Activated CD8-positive, alpha-beta T cell treated with anti-CD3 and anti-CD28 coated beads, Interleukin-2, amount 10 ng/mL, durations not matched to agents 7 days and 5 days (primary cell): ENCODE measurements at regions not wholly inside any gene's neighbourhood (a gene's known extent, or its start where the extent isn't known, plus 50 kb on each side); places are given as distances from the start of the nearest gene placed in this dataset.
"Not testable (repeated sequence)": the region's sequence is repeated elsewhere in the genome, so short reads cannot be mapped to it uniquely, and the experiment has no call there.

Experiments
- ATAC-seq: fragments of 150-1000 bp; cut with Tn5 transposase; one replicate; pipeline ENCODE4 v1.10.0; 2021; ENCODE audit warnings: moderate library complexity
- CTCF ChIA-PET: fragments of 350-600 bp; sonication (Branson Sonifier 250); formaldehyde crosslinking; loops from one replicate; lab custom pipeline; 2021; ENCODE audit warnings: antibody characterized with exemption; lab: Charles Lee
- POLR2A ChIA-PET: fragments of 350-600 bp; sonication (Branson Sonifier 250); formaldehyde crosslinking; loops from one replicate; lab custom pipeline; 2021; ENCODE audit warnings: antibody characterized with exemption; lab: Charles Lee
- DNase-seq: peaks from one replicate; pipeline ENCODE4 v3.0.0-alpha.2; 2020
- H3K27ac Mint-ChIP-seq: one replicate; pipeline ENCODE4 v1.8.0; 2021; ENCODE audit warnings: mild to moderate bottlenecking, mixed read lengths
- H3K27me3 Mint-ChIP-seq: one replicate; pipeline ENCODE4 v1.8.0; 2021; ENCODE audit warnings: low read depth, mixed read lengths
- H3K36me3 Mint-ChIP-seq: one replicate; pipeline ENCODE4 v1.8.0; 2021; ENCODE audit warnings: low read depth, mixed read lengths
- H3K4me1 Mint-ChIP-seq: one replicate; pipeline ENCODE4 v1.8.0; 2021; ENCODE audit warnings: low read depth, mixed read lengths
- H3K4me3 Mint-ChIP-seq: one replicate; pipeline ENCODE4 v1.8.0; 2021; ENCODE audit warnings: mild to moderate bottlenecking, mixed read lengths
- H3K9me3 Mint-ChIP-seq: one replicate; pipeline ENCODE4 v1.8.0; 2022; ENCODE audit warnings: mixed read lengths; ENCODE audit not compliant: insufficient read depth

DNA sequence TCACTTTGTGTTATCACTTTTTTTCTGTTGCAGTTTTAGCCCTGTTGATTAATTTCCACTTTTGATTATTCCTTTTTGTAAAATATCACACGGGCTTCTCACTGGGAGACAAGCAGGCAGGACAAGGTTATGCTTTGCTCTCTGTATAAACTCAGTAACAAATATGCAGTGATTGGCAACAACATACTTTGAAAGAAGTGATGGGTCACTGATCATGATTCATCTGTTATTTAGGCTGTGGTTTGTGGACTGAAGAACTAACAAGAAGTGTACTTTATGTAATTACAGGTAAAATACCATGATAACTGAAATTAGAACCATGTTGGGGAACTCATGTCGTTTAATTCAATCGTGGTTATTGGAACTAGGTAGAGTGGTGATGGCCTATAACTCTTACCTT lies 62.1 kb upstream of the ABI1 start:
- H3K4me3 Mint-ChIP-seq, POLR2A ChIA-PET, H3K36me3 Mint-ChIP-seq, H3K4me1 Mint-ChIP-seq, DNase-seq, H3K9me3 Mint-ChIP-seq, ATAC-seq, CTCF ChIA-PET, H3K27ac Mint-ChIP-seq: not testable (repeated sequence)
- H3K27me3 Mint-ChIP-seq = peaks cover 22% of the 10 kb centered on the region

DNA sequence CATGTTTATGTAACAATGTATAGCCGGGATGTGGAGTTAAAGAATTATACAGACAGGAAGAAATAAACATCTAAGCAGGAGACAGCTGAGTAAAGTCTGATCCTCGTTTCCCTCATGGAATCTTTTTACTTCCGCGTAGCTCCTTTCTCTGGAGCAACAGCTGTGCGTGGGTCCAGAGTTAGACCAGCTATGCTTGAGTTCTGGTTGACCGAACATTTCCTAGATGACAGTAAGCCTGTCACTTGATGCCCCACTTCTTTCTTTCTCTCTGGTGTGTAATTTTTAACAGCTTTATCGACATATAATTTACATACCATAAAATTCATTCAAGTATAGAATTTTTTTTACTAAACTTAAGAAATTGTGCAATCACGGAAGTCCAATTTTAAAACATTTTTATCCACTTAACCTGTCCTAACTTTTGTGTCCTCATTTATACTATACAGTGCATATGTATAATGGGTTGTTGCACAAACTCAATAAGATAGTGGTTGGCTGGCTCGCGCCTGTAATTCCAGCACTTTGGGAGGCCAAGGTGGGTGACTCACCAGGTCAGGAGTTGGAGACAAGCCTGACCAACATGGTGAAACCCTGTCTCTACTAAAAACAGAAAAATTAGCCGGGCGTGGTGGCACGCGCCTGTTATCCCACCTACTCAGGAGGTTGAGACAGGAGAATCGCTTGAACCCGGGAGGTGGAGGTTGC lies 58.5 kb upstream of the ABI1 start:
- H3K9me3 Mint-ChIP-seq, H3K27ac Mint-ChIP-seq, POLR2A ChIA-PET, ATAC-seq, H3K4me1 Mint-ChIP-seq, CTCF ChIA-PET, DNase-seq, H3K27me3 Mint-ChIP-seq, H3K36me3 Mint-ChIP-seq, H3K4me3 Mint-ChIP-seq: not testable (repeated sequence)

DNA sequence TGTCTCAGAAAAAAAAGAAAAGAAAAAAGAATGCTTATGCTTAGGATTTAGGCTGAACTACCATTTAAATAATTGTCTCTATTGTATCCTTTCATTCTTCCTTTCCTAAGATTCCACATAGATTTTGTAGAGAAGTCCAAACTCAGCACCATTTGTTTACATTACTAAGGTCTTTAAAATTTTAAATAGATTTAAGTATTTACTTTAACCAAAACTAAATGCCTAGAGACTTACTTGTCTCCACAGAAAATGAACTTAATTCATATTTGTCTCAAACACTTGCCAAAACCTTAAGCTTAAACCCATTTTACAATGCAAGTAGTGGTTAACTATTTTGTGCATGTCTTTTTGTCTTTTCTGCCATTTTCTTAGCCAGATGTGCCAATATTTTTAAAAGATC lies 54.1 kb upstream of the ABI1 start:
- Mint-ChIP-seq H3K4me3 (no peak overlapping the region), H3K9me3 (no peaks in the 10 kb centered on the region), H3K27me3 (no peaks in the 10 kb centered on the region), H3K4me1 (peaks cover 4% of the 10 kb centered on the region), H3K27ac (no peak overlapping the region), H3K36me3 (no peaks in the 10 kb centered on the region)
- DNase-seq = no peak
- ATAC-seq = no peak
- ChIA-PET CTCF (no interaction called here), POLR2A (no interaction called here)

DNA sequence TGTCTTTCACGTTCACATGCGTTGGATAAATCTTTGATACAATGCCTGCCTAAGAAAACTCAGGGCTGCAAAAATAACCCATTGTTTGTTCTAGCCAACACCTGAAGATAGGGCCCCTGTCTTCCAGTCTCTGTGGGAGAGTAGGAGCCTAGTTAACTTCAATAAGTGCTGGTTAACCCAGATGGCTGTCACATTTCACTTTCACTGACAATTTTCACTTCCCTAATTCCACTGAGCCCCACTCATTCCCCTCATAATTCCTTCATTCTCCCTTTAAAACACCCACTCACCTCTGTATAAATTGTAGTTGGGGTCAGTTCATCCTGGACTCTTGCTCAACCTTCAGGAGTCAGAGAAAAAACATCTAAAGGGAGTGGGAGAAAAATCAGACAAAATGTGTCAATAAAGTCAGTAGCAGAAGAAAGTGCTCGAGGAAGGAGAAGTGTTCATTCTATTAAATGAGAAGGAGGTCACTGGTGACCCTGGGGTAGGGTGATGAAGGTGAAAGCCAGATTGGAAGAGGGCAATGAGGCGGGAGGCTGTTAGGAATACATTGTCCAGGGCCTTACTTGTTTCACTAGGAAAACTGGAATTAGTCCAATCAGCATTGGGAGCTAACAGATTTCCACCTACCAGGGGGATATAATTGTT lies 51.2 kb upstream of the ABI1 start:
- CTCF ChIA-PET = no interaction called here
- Mint-ChIP-seq H3K9me3 (no peaks in the 10 kb centered on the region), H3K27ac (no peak overlapping the region), H3K27me3 (no peaks in the 10 kb centered on the region), H3K4me1 (peaks cover 4% of the 10 kb centered on the region), H3K4me3 (no peak overlapping the region), H3K36me3 (no peaks in the 10 kb centered on the region)
- ATAC-seq (no peak), DNase-seq (no peak)
- POLR2A ChIA-PET = no interaction called here
